HUDEP-2 (cell line): ENCODE measurements at regions not wholly inside any gene's neighbourhood (a gene's known extent, or its start where the extent isn't known, plus 50 kb on each side); places are given as distances from the start of the nearest gene placed in this dataset.

Experiments used
- DNase-seq, 76 experiments: peaks; one replicate each; lab custom pipeline; 2025; ENCODE audit not compliant: unreplicated experiment in 76 of 76; lab: John Stamatoyannopoulos, UW

- no peak for DNase-seq
Observed at GRCh38 chr9:121568343-121569265, 69.0 kb upstream of the GGTA1 start.

GRCh38 chr9:121569266-121569648 is 69.6 kb upstream of the GGTA1 start:
- no peak for DNase-seq

- no peak for DNase-seq
Observed at GRCh38 chr9:121572581-121572980, 72.9 kb upstream of the GGTA1 start.

- no peak for DNase-seq
Observed at GRCh38 chr9:121573717-121574485, 74.3 kb upstream of the GGTA1 start.

GRCh38 chr9:121574774-121575519 is 75.3 kb upstream of the GGTA1 start:
- DNase-seq, result no peak

GRCh38 chr9:121576281-121577075 is 75.0 kb upstream of the DAB2IP start:
- DNase-seq, result no peak

- DNase-seq, result no peak
Observed at GRCh38 chr9:121577166-121577565, 74.3 kb upstream of the DAB2IP start.

- DNase-seq, result no peak
Observed at GRCh38 chr9:121577572-121577971, 73.9 kb upstream of the DAB2IP start.

- DNase-seq, result no peak
Observed at GRCh38 chr9:121581786-121582600, 69.4 kb upstream of the DAB2IP start.

- no peak for DNase-seq
Observed at GRCh38 chr9:121582641-121583040, 68.8 kb upstream of the DAB2IP start.

GRCh38 chr9:121584421-121584820 is 67.0 kb upstream of the DAB2IP start:
- no peak for DNase-seq

- no peak for DNase-seq
Observed at GRCh38 chr9:121587863-121588262, 63.6 kb upstream of the DAB2IP start.

- DNase-seq, result no peak
Observed at GRCh38 chr9:121589986-121590385, 61.4 kb upstream of the DAB2IP start.

- DNase-seq, result no peak
Observed at GRCh38 chr9:121592265-121592664, 59.2 kb upstream of the DAB2IP start.

- DNase-seq, result no peak
Observed at GRCh38 chr9:121593066-121593465, 58.4 kb upstream of the DAB2IP start.

- DNase-seq, result no peak
Observed at GRCh38 chr9:121596515-121596914, 54.9 kb upstream of the DAB2IP start.

GRCh38 chr9:121597698-121598166 is 53.7 kb upstream of the DAB2IP start:
- DNase-seq, result no peak

GRCh38 chr9:121598167-121598964 is 53.1 kb upstream of the DAB2IP start:
- no peak for DNase-seq
